WTC11 (cell line): ENCODE measurements at regions not wholly inside any gene's neighbourhood (a gene's known extent, or its start where the extent isn't known, plus 50 kb on each side); places are given as distances from the start of the nearest gene placed in this dataset.

ENCODE experiments used
- ATAC-seq: fragments of 200-7000 bp; cut with Tn5 transposase; 2 replicates; pipeline ENCODE4 v1.10.0; 2021; ENCODE audit warnings: mild to moderate bottlenecking, moderate library complexity
- CTCF ChIA-PET: fragments of 300-600 bp; sonication (Branson Sonifier 250); formaldehyde crosslinking; loops from one replicate; lab custom pipeline; 2021; ENCODE audit warnings: antibody characterized with exemption; lab: Charles Lee
- POLR2A ChIA-PET: fragments of 350-600 bp; sonication (Branson Sonifier 250); formaldehyde crosslinking; loops from one replicate; lab custom pipeline; 2021; ENCODE audit warnings: antibody characterized with exemption; lab: Charles Lee
- DNase-seq: peaks from one replicate; pipeline ENCODE4 v3.0.0; 2021; ENCODE audit warnings: low spot score
- H3K27ac Mint-ChIP-seq: 2 replicates; pipeline ENCODE4 v1.8.0; 2021; ENCODE audit warnings: mixed read lengths
- H3K27me3 Mint-ChIP-seq: 2 replicates; pipeline ENCODE4 v1.8.0; 2021; ENCODE audit warnings: low read depth, mild to moderate bottlenecking, moderate library complexity, mixed read lengths
- H3K36me3 Mint-ChIP-seq: 2 replicates; pipeline ENCODE4 v1.8.0; 2021; ENCODE audit warnings: mixed read lengths
- H3K4me1 Mint-ChIP-seq: 2 replicates; pipeline ENCODE4 v1.8.0; 2022; ENCODE audit warnings: mixed read lengths
- H3K4me3 Mint-ChIP-seq: 2 replicates; pipeline ENCODE4 v1.8.0; 2021; ENCODE audit warnings: mild to moderate bottlenecking, moderate library complexity, mixed read lengths
- H3K9me3 Mint-ChIP-seq: 2 replicates; pipeline ENCODE4 v1.8.0; 2021; ENCODE audit warnings: mixed read lengths
- FOXP1 ChIP-seq: sonication (generic); formaldehyde crosslinking; IDR thresholded peaks from 2 replicates; pipeline ENCODE4 v1.8.0; 2022; ENCODE audit warnings: missing genetic modification reagents, mild to moderate bottlenecking, moderate library complexity, borderline replicate concordance
- GRHL2 ChIP-seq: fragments of 250-450 bp; sonication (Bioruptor Pico); IDR thresholded peaks from 2 replicates; pipeline ENCODE4 v1.8.0; 2022; ENCODE audit warnings: mild to moderate bottlenecking, moderate library complexity; ENCODE audit not compliant: insufficient replicate concordance, severe bottlenecking
- IRF2 ChIP-seq: sonication (generic); formaldehyde crosslinking; IDR thresholded peaks from 2 replicates; pipeline ENCODE4 v1.8.0; 2022; ENCODE audit warnings: low read depth, missing genetic modification reagents, borderline replicate concordance
- KAT7 ChIP-seq: sonication (generic); formaldehyde crosslinking; IDR thresholded peaks from 2 replicates; pipeline ENCODE4 v1.8.1; 2023; ENCODE audit warnings: missing genetic modification reagents, mild to moderate bottlenecking, borderline replicate concordance
- NR1H2 ChIP-seq: sonication (generic); formaldehyde crosslinking; IDR thresholded peaks from 2 replicates; pipeline ENCODE4 v1.9.0; 2021; ENCODE audit warnings: mild to moderate bottlenecking, moderate library complexity, missing genetic modification reagents
- NR2C2 ChIP-seq: sonication (generic); formaldehyde crosslinking; IDR thresholded peaks from 2 replicates; pipeline ENCODE4 v1.8.0; 2022; ENCODE audit warnings: mild to moderate bottlenecking, missing genetic modification reagents
- NR3C1 ChIP-seq: sonication (generic); formaldehyde crosslinking; conservative IDR thresholded peaks from 2 replicates; pipeline ENCODE4 v1.8.1; 2023; ENCODE audit warnings: low read depth, mild to moderate bottlenecking, missing genetic modification reagents
- OVOL2 ChIP-seq: fragments of 250-450 bp; sonication (Bioruptor Pico); IDR thresholded peaks from 2 replicates; pipeline ENCODE4 v1.9.0; 2021; ENCODE audit warnings: mild to moderate bottlenecking, borderline replicate concordance
- SMAD3 ChIP-seq: sonication (generic); formaldehyde crosslinking; IDR thresholded peaks from 2 replicates; pipeline ENCODE4 v1.8.0; 2022; ENCODE audit warnings: missing genetic modification reagents, mild to moderate bottlenecking, borderline replicate concordance
- TP53 ChIP-seq: sonication (generic); formaldehyde crosslinking; IDR thresholded peaks from 2 replicates; pipeline ENCODE4 v1.8.1; 2023; ENCODE audit warnings: mild to moderate bottlenecking, missing genetic modification reagents
- ZNF138 ChIP-seq: sonication (generic); formaldehyde crosslinking; conservative IDR thresholded peaks from 2 replicates; pipeline ENCODE4 v1.8.1; 2022; ENCODE audit warnings: mild to moderate bottlenecking, moderate library complexity, missing genetic modification reagents
- ZNF396 ChIP-seq: fragments of 250-450 bp; sonication (Bioruptor Pico); IDR thresholded peaks from 2 replicates; pipeline ENCODE4 v1.8.0; 2021; ENCODE audit warnings: mild to moderate bottlenecking, moderate library complexity, borderline replicate concordance
- ZNF423 ChIP-seq: fragments of 250-450 bp; sonication (Bioruptor Pico); IDR thresholded peaks from 2 replicates; pipeline ENCODE4 v2.1.2; 2022; ENCODE audit warnings: mild to moderate bottlenecking, moderate library complexity
- TF ChIP-seq, protein P1 (sequence below): fragments of 250-450 bp; sonication (Bioruptor Pico); IDR thresholded peaks from 2 replicates; pipeline ENCODE4 v1.8.0; 2021; ENCODE audit warnings: mild to moderate bottlenecking
- TF ChIP-seq, protein P2 (sequence below): sonication (generic); formaldehyde crosslinking; IDR thresholded peaks from 2 replicates; pipeline ENCODE4 v1.8.1; 2022; ENCODE audit warnings: missing genetic modification reagents, borderline replicate concordance
- TF ChIP-seq, protein P3 (sequence below): sonication (generic); formaldehyde crosslinking; IDR thresholded peaks from 2 replicates; pipeline ENCODE4 v1.8.1; 2023; ENCODE audit warnings: mild to moderate bottlenecking, missing genetic modification reagents, moderate library complexity
- TF ChIP-seq, protein P4 (sequence below): sonication (generic); formaldehyde crosslinking; IDR thresholded peaks from 2 replicates; pipeline ENCODE4 v1.8.1; 2022; ENCODE audit warnings: low read depth, missing genetic modification reagents, borderline replicate concordance
- TF ChIP-seq, protein P5 (sequence below): sonication (generic); formaldehyde crosslinking; IDR thresholded peaks from 2 replicates; pipeline ENCODE4 v1.8.1; 2023; ENCODE audit warnings: mild to moderate bottlenecking, missing genetic modification reagents
- TF ChIP-seq, protein P6 (sequence below): fragments of 200-600 bp; IDR thresholded peaks from 2 replicates; pipeline ENCODE4 v1.8.0; 2022; ENCODE audit warnings: antibody characterized with exemption
- TF ChIP-seq, protein P7 (sequence below): sonication (generic); formaldehyde crosslinking; IDR thresholded peaks from 2 replicates; pipeline ENCODE4 v1.8.1; 2022; ENCODE audit warnings: low read depth, mild to moderate bottlenecking, moderate library complexity, missing genetic modification reagents, borderline replicate concordance
- TF ChIP-seq, protein P8 (sequence below): sonication (generic); formaldehyde crosslinking; IDR thresholded peaks from 2 replicates; pipeline ENCODE4 v1.8.0; 2023; ENCODE audit warnings: missing genetic modification reagents

DNA sequence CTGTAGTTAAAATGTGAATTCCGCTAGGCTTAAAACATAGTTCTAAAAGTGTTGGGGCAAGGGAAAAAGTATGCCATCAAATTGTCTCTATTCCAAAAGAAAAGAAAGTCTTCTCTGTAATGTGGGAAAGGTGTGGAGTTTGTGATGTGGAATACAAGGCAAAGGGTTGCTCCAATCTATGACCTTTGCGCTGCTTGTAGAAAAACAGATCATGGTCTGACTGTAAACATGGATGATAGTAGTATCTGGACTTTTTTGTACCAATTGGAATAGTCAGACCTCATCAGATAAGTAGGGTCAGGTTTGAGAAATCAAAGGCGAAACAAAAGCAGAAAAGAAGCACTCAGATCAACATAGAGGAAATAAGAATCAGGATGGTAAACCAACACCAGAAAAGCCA lies 372.3 kb downstream of the TFEC start (continued):
- TF ChIP-seq NR1H2 (CRISPR knock-in tag) (no peak), TP53 (CRISPR knock-in tag) (no peak), SMAD3 (CRISPR knock-in tag) (no peak)
- TF ChIP-seq, protein P1, sequence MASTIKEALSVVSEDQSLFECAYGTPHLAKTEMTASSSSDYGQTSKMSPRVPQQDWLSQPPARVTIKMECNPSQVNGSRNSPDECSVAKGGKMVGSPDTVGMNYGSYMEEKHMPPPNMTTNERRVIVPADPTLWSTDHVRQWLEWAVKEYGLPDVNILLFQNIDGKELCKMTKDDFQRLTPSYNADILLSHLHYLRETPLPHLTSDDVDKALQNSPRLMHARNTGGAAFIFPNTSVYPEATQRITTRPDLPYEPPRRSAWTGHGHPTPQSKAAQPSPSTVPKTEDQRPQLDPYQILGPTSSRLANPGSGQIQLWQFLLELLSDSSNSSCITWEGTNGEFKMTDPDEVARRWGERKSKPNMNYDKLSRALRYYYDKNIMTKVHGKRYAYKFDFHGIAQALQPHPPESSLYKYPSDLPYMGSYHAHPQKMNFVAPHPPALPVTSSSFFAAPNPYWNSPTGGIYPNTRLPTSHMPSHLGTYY, result no peak
- TF ChIP-seq, protein P2, sequence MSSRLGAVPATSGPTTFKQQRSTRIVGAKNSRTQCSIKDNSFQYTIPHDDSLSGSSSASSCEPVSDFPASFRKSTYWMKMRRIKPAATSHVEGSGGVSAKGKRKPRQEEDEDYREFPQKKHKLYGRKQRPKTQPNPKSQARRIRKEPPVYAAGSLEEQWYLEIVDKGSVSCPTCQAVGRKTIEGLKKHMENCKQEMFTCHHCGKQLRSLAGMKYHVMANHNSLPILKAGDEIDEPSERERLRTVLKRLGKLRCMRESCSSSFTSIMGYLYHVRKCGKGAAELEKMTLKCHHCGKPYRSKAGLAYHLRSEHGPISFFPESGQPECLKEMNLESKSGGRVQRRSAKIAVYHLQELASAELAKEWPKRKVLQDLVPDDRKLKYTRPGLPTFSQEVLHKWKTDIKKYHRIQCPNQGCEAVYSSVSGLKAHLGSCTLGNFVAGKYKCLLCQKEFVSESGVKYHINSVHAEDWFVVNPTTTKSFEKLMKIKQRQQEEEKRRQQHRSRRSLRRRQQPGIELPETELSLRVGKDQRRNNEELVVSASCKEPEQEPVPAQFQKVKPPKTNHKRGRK (CRISPR knock-in tag), result no peak

DNA sequence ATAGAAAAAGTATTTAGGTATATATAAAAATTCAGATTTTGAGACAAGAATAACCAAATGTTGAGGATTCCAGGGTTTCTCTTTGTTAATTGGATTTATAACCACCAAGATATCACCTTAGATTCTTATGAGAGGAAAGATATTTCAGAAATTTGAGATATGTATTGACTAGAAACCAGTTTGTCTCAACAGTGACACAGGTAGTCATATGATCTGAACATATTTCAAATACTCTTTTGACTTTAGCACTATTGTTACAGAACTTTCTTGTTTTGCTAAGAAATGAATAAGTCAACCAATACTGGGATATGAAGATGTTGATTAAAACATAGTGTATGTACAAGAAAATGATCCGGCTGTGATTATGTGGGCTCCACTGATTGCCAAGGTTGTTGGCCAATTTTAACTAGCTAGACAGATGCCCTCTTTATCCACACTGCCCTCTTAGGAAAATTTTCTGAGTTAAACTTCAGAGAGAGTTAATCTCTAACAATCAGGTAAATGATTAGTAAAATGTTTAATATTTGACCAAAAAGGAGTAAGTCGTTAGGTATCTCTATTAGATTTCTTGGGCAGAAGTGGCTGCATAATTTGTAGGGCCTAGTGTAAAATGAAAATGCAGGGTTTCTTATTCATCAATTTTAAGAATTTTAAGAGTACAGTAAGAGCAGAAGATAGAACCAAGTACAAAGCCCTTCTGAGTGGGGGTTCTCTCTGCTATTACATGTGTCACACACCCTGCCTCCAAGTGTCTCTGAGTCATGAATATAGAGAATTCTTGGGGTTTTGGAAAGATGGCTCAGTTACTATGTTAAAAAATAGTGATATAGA lies 376.0 kb downstream of the TFEC start:
- Mint-ChIP-seq H3K27me3 (no peaks in the 10 kb centered on the region), H3K27ac (no peak overlapping the region), H3K4me3 (no peak overlapping the region), H3K9me3 (0 out of 2 replicates have a peak, but pooled peaks cover 3% of the 10 kb centered on the region), H3K4me1 (peaks cover 3% of the 10 kb centered on the region; the same call in 1 of the 2 replicates), H3K36me3 (no peaks in the 10 kb centered on the region)
- ChIA-PET CTCF (no interaction called here), POLR2A (no interaction called here)
- no peak for DNase-seq
- ATAC-seq, result no peak
- TF ChIP-seq ZNF396 (CRISPR knock-in tag) (no peak), IRF2 (CRISPR knock-in tag) (no peak), SMAD3 (CRISPR knock-in tag) (no peak), KAT7 (CRISPR knock-in tag) (no peak), ZNF423 (CRISPR knock-in tag) (no peak), NR3C1 (CRISPR knock-in tag) (no peak), GRHL2 (CRISPR knock-in tag) (no peak), OVOL2 (CRISPR knock-in tag) (no peak), ZNF138 (CRISPR knock-in tag) (no peak), FOXP1 (CRISPR knock-in tag) (no peak), NR2C2 (CRISPR knock-in tag) (no peak)
- TF ChIP-seq, protein P3, sequence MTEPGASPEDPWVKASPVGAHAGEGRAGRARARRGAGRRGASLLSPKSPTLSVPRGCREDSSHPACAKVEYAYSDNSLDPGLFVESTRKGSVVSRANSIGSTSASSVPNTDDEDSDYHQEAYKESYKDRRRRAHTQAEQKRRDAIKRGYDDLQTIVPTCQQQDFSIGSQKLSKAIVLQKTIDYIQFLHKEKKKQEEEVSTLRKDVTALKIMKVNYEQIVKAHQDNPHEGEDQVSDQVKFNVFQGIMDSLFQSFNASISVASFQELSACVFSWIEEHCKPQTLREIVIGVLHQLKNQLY, result no peak
- TF ChIP-seq, protein P4, sequence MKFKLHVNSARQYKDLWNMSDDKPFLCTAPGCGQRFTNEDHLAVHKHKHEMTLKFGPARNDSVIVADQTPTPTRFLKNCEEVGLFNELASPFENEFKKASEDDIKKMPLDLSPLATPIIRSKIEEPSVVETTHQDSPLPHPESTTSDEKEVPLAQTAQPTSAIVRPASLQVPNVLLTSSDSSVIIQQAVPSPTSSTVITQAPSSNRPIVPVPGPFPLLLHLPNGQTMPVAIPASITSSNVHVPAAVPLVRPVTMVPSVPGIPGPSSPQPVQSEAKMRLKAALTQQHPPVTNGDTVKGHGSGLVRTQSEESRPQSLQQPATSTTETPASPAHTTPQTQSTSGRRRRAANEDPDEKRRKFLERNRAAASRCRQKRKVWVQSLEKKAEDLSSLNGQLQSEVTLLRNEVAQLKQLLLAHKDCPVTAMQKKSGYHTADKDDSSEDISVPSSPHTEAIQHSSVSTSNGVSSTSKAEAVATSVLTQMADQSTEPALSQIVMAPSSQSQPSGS, result no peak
- TF ChIP-seq, protein P5, sequence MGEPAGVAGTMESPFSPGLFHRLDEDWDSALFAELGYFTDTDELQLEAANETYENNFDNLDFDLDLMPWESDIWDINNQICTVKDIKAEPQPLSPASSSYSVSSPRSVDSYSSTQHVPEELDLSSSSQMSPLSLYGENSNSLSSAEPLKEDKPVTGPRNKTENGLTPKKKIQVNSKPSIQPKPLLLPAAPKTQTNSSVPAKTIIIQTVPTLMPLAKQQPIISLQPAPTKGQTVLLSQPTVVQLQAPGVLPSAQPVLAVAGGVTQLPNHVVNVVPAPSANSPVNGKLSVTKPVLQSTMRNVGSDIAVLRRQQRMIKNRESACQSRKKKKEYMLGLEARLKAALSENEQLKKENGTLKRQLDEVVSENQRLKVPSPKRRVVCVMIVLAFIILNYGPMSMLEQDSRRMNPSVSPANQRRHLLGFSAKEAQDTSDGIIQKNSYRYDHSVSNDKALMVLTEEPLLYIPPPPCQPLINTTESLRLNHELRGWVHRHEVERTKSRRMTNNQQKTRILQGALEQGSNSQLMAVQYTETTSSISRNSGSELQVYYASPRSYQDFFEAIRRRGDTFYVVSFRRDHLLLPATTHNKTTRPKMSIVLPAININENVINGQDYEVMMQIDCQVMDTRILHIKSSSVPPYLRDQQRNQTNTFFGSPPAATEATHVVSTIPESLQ (CRISPR knock-in tag), result no peak
- TF ChIP-seq, protein P6, sequence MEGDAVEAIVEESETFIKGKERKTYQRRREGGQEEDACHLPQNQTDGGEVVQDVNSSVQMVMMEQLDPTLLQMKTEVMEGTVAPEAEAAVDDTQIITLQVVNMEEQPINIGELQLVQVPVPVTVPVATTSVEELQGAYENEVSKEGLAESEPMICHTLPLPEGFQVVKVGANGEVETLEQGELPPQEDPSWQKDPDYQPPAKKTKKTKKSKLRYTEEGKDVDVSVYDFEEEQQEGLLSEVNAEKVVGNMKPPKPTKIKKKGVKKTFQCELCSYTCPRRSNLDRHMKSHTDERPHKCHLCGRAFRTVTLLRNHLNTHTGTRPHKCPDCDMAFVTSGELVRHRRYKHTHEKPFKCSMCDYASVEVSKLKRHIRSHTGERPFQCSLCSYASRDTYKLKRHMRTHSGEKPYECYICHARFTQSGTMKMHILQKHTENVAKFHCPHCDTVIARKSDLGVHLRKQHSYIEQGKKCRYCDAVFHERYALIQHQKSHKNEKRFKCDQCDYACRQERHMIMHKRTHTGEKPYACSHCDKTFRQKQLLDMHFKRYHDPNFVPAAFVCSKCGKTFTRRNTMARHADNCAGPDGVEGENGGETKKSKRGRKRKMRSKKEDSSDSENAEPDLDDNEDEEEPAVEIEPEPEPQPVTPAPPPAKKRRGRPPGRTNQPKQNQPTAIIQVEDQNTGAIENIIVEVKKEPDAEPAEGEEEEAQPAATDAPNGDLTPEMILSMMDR, result no peak
- TF ChIP-seq, protein P7, sequence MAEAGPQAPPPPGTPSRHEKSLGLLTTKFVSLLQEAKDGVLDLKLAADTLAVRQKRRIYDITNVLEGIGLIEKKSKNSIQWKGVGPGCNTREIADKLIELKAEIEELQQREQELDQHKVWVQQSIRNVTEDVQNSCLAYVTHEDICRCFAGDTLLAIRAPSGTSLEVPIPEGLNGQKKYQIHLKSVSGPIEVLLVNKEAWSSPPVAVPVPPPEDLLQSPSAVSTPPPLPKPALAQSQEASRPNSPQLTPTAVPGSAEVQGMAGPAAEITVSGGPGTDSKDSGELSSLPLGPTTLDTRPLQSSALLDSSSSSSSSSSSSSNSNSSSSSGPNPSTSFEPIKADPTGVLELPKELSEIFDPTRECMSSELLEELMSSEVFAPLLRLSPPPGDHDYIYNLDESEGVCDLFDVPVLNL, result no peak
- TF ChIP-seq, protein P8, sequence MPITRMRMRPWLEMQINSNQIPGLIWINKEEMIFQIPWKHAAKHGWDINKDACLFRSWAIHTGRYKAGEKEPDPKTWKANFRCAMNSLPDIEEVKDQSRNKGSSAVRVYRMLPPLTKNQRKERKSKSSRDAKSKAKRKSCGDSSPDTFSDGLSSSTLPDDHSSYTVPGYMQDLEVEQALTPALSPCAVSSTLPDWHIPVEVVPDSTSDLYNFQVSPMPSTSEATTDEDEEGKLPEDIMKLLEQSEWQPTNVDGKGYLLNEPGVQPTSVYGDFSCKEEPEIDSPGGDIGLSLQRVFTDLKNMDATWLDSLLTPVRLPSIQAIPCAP (CRISPR knock-in tag), result no peak
